Right hindlimb (tissue), 1 donor: ENCODE measurements at regions not wholly inside any gene's neighbourhood (a gene's known extent, or its start where the extent isn't known, plus 50 kb on each side); places are given as distances from the start of the nearest gene placed in this dataset.
A peak's percentile ranks its signal among the peaks of the same experiment; 100 is the strongest.

Experiments
- DNase-seq: peaks from one replicate; pipeline ENCODE4 v3.0.0-alpha.2; 2018

- no peak for DNase-seq
These were observed 104.7 kb upstream of the SLC66A3 start for GRCh38 chr2:11050565-11050964.

- DNase-seq: no peak
These were observed 104.0 kb upstream of the SLC66A3 start for GRCh38 chr2:11051280-11051679.

GRCh38 chr2:11053546-11053945, 101.7 kb upstream of the SLC66A3 start:
- no peak for DNase-seq

GRCh38 chr2:11054783-11055678, 100.2 kb upstream of the SLC66A3 start:
- DNase-seq: no peak

GRCh38 chr2:11055679-11056215, 99.5 kb upstream of the SLC66A3 start:
- no peak for DNase-seq

- DNase-seq: no peak
These were observed 98.7 kb upstream of the SLC66A3 start for GRCh38 chr2:11056614-11057013.

- DNase-seq: no peak
These were observed 98.2 kb upstream of the SLC66A3 start for GRCh38 chr2:11057031-11057430.

GRCh38 chr2:11058129-11058528, 97.1 kb upstream of the SLC66A3 start:
- DNase-seq: no peak

GRCh38 chr2:11060376-11061169, 94.7 kb upstream of the SLC66A3 start:
- no peak for DNase-seq

GRCh38 chr2:11065833-11066485, 89.3 kb upstream of the SLC66A3 start:
- no peak for DNase-seq

- no peak for DNase-seq
These were observed 87.8 kb upstream of the SLC66A3 start for GRCh38 chr2:11067221-11068078.

GRCh38 chr2:11068079-11068741, 87.1 kb upstream of the SLC66A3 start:
- DNase-seq: no peak

- no peak for DNase-seq
These were observed 86.3 kb upstream of the SLC66A3 start for GRCh38 chr2:11068856-11069526.

- no peak for DNase-seq
These were observed 85.6 kb upstream of the SLC66A3 start for GRCh38 chr2:11069566-11070185.

- peak; percentile 36 for DNase-seq
These were observed 84.1 kb upstream of the SLC66A3 start for GRCh38 chr2:11071211-11071610.

- no peak for DNase-seq
These were observed 83.3 kb upstream of the SLC66A3 start for GRCh38 chr2:11071939-11072338.

- no peak for DNase-seq
These were observed 82.7 kb upstream of the SLC66A3 start for GRCh38 chr2:11072550-11072949.

- DNase-seq: no peak
These were observed 82.0 kb upstream of the SLC66A3 start for GRCh38 chr2:11073251-11073650.

GRCh38 chr2:11073776-11074175, 81.5 kb upstream of the SLC66A3 start:
- no peak for DNase-seq

- no peak for DNase-seq
These were observed 80.9 kb upstream of the SLC66A3 start for GRCh38 chr2:11074246-11074820.
